ENCODE measurements at regions not wholly inside any gene's neighbourhood (a gene's known extent, or its start where the extent isn't known, plus 50 kb on each side); places are given as distances from the start of the nearest gene placed in this dataset.

GRCh38 chr10:4372601-4373000 lies 453.4 kb upstream of the AKR1E2 start:
- CTCF ChIA-PET, result interaction anchor here (1.1 kb wide), 1 partner anchor 11 kb away, joined by 4 read pairs; no protein-coding TSS in a partner anchor
- no peaks in the 10 kb centered on the region for H3K4me1 Mint-ChIP-seq (ENCODE audit: insufficient read depth, unreplicated experiment)

GRCh38 chr10:4371691-4372295 lies 454.2 kb upstream of the AKR1E2 start:
- intact Hi-C loops (cut with micrococcal nuclease), result no loop called here
- Mint-ChIP-seq H3K27ac (ENCODE audit: low read depth, unreplicated experiment) (no peak overlapping the region), H3K4me3 (ENCODE audit: unreplicated experiment) (no peak overlapping the region), H3K9me3 (ENCODE audit: unreplicated experiment) (no peaks in the 10 kb centered on the region), H3K27me3 (ENCODE audit: insufficient read depth, unreplicated experiment) (no peaks in the 10 kb centered on the region), H3K4me1 (ENCODE audit: insufficient read depth, unreplicated experiment) (no peaks in the 10 kb centered on the region), H3K36me3 (ENCODE audit: insufficient read depth, unreplicated experiment) (no peaks in the 10 kb centered on the region)
- ChIA-PET CTCF (interaction anchor here (0.6 kb wide), 1 partner anchor 1391 kb away, joined by 4 read pairs; no protein-coding TSS in a partner anchor), POLR2A (no interaction called here)
- BruUV-seq (replicated peaks), result no TSS peak
- TF ChIP-seq, protein P1, sequence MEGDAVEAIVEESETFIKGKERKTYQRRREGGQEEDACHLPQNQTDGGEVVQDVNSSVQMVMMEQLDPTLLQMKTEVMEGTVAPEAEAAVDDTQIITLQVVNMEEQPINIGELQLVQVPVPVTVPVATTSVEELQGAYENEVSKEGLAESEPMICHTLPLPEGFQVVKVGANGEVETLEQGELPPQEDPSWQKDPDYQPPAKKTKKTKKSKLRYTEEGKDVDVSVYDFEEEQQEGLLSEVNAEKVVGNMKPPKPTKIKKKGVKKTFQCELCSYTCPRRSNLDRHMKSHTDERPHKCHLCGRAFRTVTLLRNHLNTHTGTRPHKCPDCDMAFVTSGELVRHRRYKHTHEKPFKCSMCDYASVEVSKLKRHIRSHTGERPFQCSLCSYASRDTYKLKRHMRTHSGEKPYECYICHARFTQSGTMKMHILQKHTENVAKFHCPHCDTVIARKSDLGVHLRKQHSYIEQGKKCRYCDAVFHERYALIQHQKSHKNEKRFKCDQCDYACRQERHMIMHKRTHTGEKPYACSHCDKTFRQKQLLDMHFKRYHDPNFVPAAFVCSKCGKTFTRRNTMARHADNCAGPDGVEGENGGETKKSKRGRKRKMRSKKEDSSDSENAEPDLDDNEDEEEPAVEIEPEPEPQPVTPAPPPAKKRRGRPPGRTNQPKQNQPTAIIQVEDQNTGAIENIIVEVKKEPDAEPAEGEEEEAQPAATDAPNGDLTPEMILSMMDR (IDR thresholded peaks at IDR 0.05; ENCODE audit: unreplicated experiment), result no peak
- no peak for DNase-seq (ENCODE audit: unreplicated experiment)

More at GRCh38 chr10:4372601-4373000, 453.4 kb upstream of the AKR1E2 start:
- BruUV-seq (replicated peaks), result no TSS peak
- Mint-ChIP-seq H3K36me3 (ENCODE audit: insufficient read depth, unreplicated experiment) (no peaks in the 10 kb centered on the region), H3K27me3 (ENCODE audit: insufficient read depth, unreplicated experiment) (no peaks in the 10 kb centered on the region), H3K4me3 (ENCODE audit: unreplicated experiment) (no peak overlapping the region), H3K27ac (ENCODE audit: low read depth, unreplicated experiment) (no peak overlapping the region), H3K9me3 (ENCODE audit: unreplicated experiment) (no peaks in the 10 kb centered on the region)
- POLR2A ChIA-PET, result no interaction called here
- TF ChIP-seq, protein P1 (IDR thresholded peaks at IDR 0.05; ENCODE audit: unreplicated experiment), result no peak
- DNase-seq (ENCODE audit: unreplicated experiment), result no peak
- intact Hi-C loops (cut with micrococcal nuclease), result no loop called here

- Mint-ChIP-seq H3K27ac (ENCODE audit: low read depth, unreplicated experiment) (no peak overlapping the region), H3K27me3 (ENCODE audit: insufficient read depth, unreplicated experiment) (no peaks in the 10 kb centered on the region), H3K9me3 (ENCODE audit: unreplicated experiment) (no peaks in the 10 kb centered on the region), H3K4me1 (ENCODE audit: insufficient read depth, unreplicated experiment) (no peaks in the 10 kb centered on the region), H3K4me3 (ENCODE audit: unreplicated experiment) (no peak overlapping the region), H3K36me3 (ENCODE audit: insufficient read depth, unreplicated experiment) (no peaks in the 10 kb centered on the region)
- intact Hi-C loops (cut with micrococcal nuclease), result no loop called here
- TF ChIP-seq, protein P1 (IDR thresholded peaks at IDR 0.05; ENCODE audit: unreplicated experiment), result no peak
- DNase-seq (ENCODE audit: unreplicated experiment), result no peak
- no TSS peak for BruUV-seq (replicated peaks)
- ChIA-PET POLR2A (no interaction called here), CTCF (no interaction called here)
Measured at GRCh38 chr10:4370376-4370775, 455.6 kb upstream of the AKR1E2 start.

DNA sequence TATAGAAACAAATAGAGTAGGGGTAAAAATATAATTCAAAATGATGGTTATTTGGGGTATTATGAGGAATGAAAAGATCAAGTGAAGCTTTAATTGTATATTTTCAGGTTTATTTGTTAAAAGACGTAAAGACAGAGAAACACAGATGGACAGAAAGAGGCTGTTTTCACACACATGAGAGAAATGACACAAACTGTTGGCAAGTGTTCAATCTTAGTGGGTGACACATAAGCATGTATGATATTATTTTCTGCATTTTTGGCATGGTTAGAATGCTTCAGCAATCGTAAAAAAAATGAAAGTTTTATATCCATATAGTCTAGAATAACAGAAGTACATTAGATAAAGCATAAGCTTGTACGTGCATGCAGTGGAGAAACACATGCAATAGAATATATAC lies 464.4 kb upstream of the AKR1E2 start:
- ChIA-PET CTCF (interaction anchor here (0.7 to 1.4 kb wide), 2 partner anchors 11 to 17 kb away, joined by 3 to 4 read pairs; no protein-coding TSS in a partner anchor), POLR2A (interaction anchor here (1.1 kb wide), 1 partner anchor 577 kb away, joined by 3 read pairs; the partner anchor contains the start of gene KLF6)
- no peaks in the 10 kb centered on the region for H3K9me3 Mint-ChIP-seq (ENCODE audit: unreplicated experiment)
- TF ChIP-seq, protein P1 (IDR thresholded peaks at IDR 0.05; ENCODE audit: unreplicated experiment), result no peak
- no peaks in the 10 kb centered on the region for H3K36me3 Mint-ChIP-seq (ENCODE audit: insufficient read depth, unreplicated experiment)
- no TSS peak for BruUV-seq (replicated peaks)
- no peaks in the 10 kb centered on the region for H3K27me3 Mint-ChIP-seq (ENCODE audit: insufficient read depth, unreplicated experiment)
- intact Hi-C loops (cut with micrococcal nuclease), result no loop called here
- H3K27ac Mint-ChIP-seq (ENCODE audit: low read depth, unreplicated experiment), result no peak overlapping the region
- H3K4me3 Mint-ChIP-seq (ENCODE audit: unreplicated experiment), result no peak overlapping the region
- no peaks in the 10 kb centered on the region for H3K4me1 Mint-ChIP-seq (ENCODE audit: insufficient read depth, unreplicated experiment)
- DNase-seq (ENCODE audit: unreplicated experiment), result no peak
